ENCODE measurements at regions not wholly inside any gene's neighbourhood (a gene's known extent, or its start where the extent isn't known, plus 50 kb on each side); places are given as distances from the start of the nearest gene placed in this dataset.

- Histone ChIP-seq H3K9me3 (ENCODE audit: low read depth) (no peaks in the 10 kb centered on the region), H3K27ac (no peak overlapping the region), H3K36me3 (no peaks in the 10 kb centered on the region), H3K4me1 (ENCODE audit: low read depth) (no peaks in the 10 kb centered on the region), H3K27me3 (no peaks in the 10 kb centered on the region), H3K4me3 (no peak overlapping the region)
- no peak for DNase-seq (ENCODE audit: low read depth in 1 of 2, low spot score in 1 of 2)
- TF ChIP-seq, protein P1, sequence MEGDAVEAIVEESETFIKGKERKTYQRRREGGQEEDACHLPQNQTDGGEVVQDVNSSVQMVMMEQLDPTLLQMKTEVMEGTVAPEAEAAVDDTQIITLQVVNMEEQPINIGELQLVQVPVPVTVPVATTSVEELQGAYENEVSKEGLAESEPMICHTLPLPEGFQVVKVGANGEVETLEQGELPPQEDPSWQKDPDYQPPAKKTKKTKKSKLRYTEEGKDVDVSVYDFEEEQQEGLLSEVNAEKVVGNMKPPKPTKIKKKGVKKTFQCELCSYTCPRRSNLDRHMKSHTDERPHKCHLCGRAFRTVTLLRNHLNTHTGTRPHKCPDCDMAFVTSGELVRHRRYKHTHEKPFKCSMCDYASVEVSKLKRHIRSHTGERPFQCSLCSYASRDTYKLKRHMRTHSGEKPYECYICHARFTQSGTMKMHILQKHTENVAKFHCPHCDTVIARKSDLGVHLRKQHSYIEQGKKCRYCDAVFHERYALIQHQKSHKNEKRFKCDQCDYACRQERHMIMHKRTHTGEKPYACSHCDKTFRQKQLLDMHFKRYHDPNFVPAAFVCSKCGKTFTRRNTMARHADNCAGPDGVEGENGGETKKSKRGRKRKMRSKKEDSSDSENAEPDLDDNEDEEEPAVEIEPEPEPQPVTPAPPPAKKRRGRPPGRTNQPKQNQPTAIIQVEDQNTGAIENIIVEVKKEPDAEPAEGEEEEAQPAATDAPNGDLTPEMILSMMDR (IDR thresholded peaks at IDR 0.05; ENCODE audit: low read depth, low read length) = no peak
Measured at GRCh38 chr2:146241023-146241422, 1603.8 kb upstream of the ACVR2A start.

GRCh38 chr2:146240391-146240790 is 1604.4 kb upstream of the ACVR2A start:
- H3K36me3 ChIP-seq = no peaks in the 10 kb centered on the region
- H3K27me3 ChIP-seq = no peaks in the 10 kb centered on the region
- TF ChIP-seq, protein P1 (IDR thresholded peaks at IDR 0.05; ENCODE audit: low read depth, low read length) = no peak
- no peaks in the 10 kb centered on the region for H3K4me1 ChIP-seq (ENCODE audit: low read depth)
- no peak for DNase-seq (ENCODE audit: low read depth in 1 of 2, low spot score in 1 of 2)
- no peak overlapping the region for H3K27ac ChIP-seq
- no peak overlapping the region for H3K4me3 ChIP-seq
- H3K9me3 ChIP-seq (ENCODE audit: low read depth) = no peaks in the 10 kb centered on the region

DNA sequence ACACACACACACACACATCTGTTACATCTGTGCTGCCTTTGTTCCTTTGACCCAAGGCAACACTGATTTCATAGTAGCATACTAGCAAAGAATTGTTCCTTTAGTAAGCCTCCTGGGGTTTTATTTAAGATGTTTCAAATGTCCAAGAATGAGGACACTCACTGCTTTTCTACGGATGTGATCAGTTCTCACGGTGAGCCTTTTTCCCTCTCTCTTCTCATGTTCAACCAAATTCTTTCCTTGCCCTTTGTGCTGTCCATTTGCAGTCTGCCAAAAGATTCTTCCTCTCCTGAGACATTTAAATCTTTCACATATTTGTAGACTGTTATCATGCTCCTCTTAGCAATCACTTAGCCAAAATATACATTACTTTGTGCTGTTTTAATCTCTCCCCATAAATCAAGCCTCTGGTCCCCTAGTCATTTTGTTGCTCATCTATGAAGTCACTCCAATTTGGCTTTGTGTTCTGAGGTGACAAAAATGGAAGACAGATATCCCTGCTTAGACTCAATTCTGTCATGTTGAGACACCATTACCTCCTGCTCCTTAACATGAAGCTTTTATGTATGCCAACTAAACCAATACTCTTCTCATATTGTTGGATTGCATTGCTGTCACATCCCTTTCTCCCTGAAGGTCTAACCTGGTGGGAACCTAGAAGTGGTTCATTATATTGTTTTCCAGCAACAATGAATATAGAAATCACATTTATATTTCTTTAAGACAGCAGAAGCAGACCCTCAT is 1605.3 kb upstream of the ACVR2A start:
- Histone ChIP-seq H3K27me3 (no peaks in the 10 kb centered on the region), H3K27ac (no peak overlapping the region), H3K4me1 (ENCODE audit: low read depth) (no peaks in the 10 kb centered on the region), H3K4me3 (no peak overlapping the region), H3K9me3 (ENCODE audit: low read depth) (no peaks in the 10 kb centered on the region), H3K36me3 (no peaks in the 10 kb centered on the region)
- TF ChIP-seq, protein P1 (IDR thresholded peaks at IDR 0.05; ENCODE audit: low read depth, low read length) = no peak
- peak in 1 of 2 donors; percentile 17 for DNase-seq (ENCODE audit: low read depth in 1 of 2, low spot score in 1 of 2)

GRCh38 chr2:146238254-146238966 is 1606.4 kb upstream of the ACVR2A start:
- H3K4me1 ChIP-seq (ENCODE audit: low read depth) = no peaks in the 10 kb centered on the region
- H3K9me3 ChIP-seq (ENCODE audit: low read depth) = no peaks in the 10 kb centered on the region
- H3K27ac ChIP-seq = no peak overlapping the region
- DNase-seq (ENCODE audit: low read depth in 1 of 2, low spot score in 1 of 2) = peak in 1 of 2 donors; percentile 5
- no peaks in the 10 kb centered on the region for H3K27me3 ChIP-seq
- TF ChIP-seq, protein P1 (IDR thresholded peaks at IDR 0.05; ENCODE audit: low read depth, low read length) = no peak
- H3K4me3 ChIP-seq = no peak overlapping the region
- no peaks in the 10 kb centered on the region for H3K36me3 ChIP-seq

DNA sequence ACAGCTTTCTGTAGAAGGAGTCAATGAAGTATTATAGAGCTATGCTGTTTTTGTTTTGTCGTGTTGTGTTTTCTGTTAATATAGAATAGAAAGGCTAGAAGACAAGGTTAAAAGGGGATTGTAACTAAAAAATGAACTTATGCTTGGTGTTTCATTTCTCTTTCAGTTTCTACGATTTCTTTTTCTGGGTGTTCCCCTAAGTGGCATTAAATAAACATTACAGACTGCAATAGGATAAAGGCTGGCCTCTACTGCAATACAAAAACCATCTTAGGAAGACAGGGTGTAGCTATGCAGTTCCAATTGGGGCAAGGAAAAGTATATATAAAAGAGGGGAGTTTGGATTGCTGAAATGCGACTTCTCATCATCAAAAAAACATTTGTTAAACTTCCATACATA is 1609.7 kb upstream of the ACVR2A start:
- Histone ChIP-seq H3K27me3 (no peaks in the 10 kb centered on the region), H3K9me3 (ENCODE audit: low read depth) (no peaks in the 10 kb centered on the region), H3K4me1 (ENCODE audit: low read depth) (no peaks in the 10 kb centered on the region), H3K4me3 (no peak overlapping the region), H3K27ac (no peak overlapping the region), H3K36me3 (no peaks in the 10 kb centered on the region)
- TF ChIP-seq, protein P1 (IDR thresholded peaks at IDR 0.05; ENCODE audit: low read depth, low read length) = no peak
- DNase-seq (ENCODE audit: low read depth in 1 of 2, low spot score in 1 of 2) = no peak
